ENCODE measurements at regions not wholly inside any gene's neighbourhood (a gene's known extent, or its start where the extent isn't known, plus 50 kb on each side); places are given as distances from the start of the nearest gene placed in this dataset.

DNA sequence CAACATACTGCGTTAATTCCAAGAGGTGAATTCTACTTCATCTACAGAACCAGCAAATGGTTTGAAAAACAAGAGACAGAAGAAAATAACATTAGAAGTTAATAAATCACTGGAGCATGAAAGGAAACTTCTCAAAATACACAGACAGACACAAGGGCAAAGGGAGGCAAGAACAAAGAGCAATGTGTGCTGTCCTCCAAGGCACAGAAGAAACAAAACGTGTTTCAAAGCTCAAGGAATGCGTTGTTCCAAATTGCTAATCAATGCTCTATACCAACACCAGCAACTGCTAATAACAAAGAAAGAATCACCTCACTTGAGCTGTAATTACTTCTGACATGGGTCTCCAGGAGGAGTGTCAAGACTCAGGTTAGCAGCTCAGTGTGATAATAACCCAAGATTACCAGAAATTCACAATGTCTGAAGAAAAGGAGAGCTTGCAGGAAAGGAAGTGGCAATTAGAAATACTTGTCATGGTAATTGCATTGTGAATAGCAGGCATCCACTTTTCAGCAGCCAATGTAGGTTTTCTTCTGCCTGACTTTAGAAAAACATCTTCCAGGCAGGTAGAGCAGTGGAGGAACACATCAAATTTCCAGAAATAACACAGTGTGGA lies 175.4 kb downstream of the SEC16B start:
- H2BK120ac ChIP-seq (ENCODE audit: low read depth, low read length): no peak overlapping the region
- in situ Hi-C loops (cut with MboI; ENCODE audit: low sequenced_read_pairs): no loop called here

More for the DNA sequence above, 175.4 kb downstream of the SEC16B start:
- ChIA-PET CTCF (no interaction called here), POLR2A (ENCODE audit: unreplicated experiment) (no interaction called here)
- Histone ChIP-seq H3K9ac (ENCODE audit: low read depth, low read length) (no peak overlapping the region), H4K91ac (ENCODE audit: insufficient read depth, low read depth, low read length) (no peak overlapping the region), H3K4ac (ENCODE audit: low read depth, low read length) (no peak overlapping the region), H4K20me1 (ENCODE audit: insufficient read depth, low read length) (no peaks in the 10 kb centered on the region), H2AK9ac (replicated peaks; ENCODE audit: low read depth, low read length, poor library complexity) (no peak overlapping the region), H3K9me3 (ENCODE audit: control insufficient read depth, insufficient read depth, low read length) (no peaks in the 10 kb centered on the region; the same call in 1 of the 2 replicates), H3K4me1 (ENCODE audit: control insufficient read depth, insufficient read depth, low read length) (no peaks in the 10 kb centered on the region), H3K18ac (ENCODE audit: low read depth, low read length) (no peak overlapping the region), H3K27me3 (ENCODE audit: control insufficient read depth, insufficient read depth, low read length) (peaks cover 11% of the 10 kb centered on the region), H2BK20ac (ENCODE audit: low read depth, low read length) (no peak overlapping the region), H3K4me2 (ENCODE audit: low read depth, low read length) (no peak overlapping the region), H3K79me1 (ENCODE audit: low read depth in 1 of 2, low read length in 2 of 2) (no peaks in the 10 kb centered on the region), H3K27ac (ENCODE audit: insufficient read depth, low read length) (no peak overlapping the region), H4K8ac (ENCODE audit: low read depth in 2 of 2, low read length in 2 of 2) (no peak overlapping the region), H2BK15ac (ENCODE audit: low read depth, low read length) (no peak overlapping the region), H3K9me1 (ENCODE audit: insufficient read depth, low read length) (no peaks in the 10 kb centered on the region), H3K23ac (ENCODE audit: low read depth, low read length) (no peak overlapping the region), H2BK5ac (ENCODE audit: low read depth, low read length, poor library complexity, severe bottlenecking) (no peak overlapping the region), H2AFZ (replicated peaks; ENCODE audit: low read length, poor library complexity) (no peak overlapping the region), H3K14ac (replicated peaks; ENCODE audit: low read depth, low read length) (no peak overlapping the region), H2AK5ac (ENCODE audit: low read depth, low read length) (no peak overlapping the region), H4K5ac (ENCODE audit: low read depth, low read length) (no peak overlapping the region), H3K36me3 (ENCODE audit: control insufficient read depth, insufficient read depth, low read length) (no peaks in the 10 kb centered on the region), H3K4me3 (ENCODE audit: insufficient read depth, low read depth, low read length) (no peak overlapping the region), H3K56ac (ENCODE audit: extremely low read depth, insufficient read depth, low read length) (no peak overlapping the region)
- no CpG with 5 or more reads among the region's 3 CpGs for WGBS, 2 experiments (ENCODE audit: extremely low coverage in 2 of 2, insufficient read length in 1 of 2)
- intact Hi-C loops (cut with micrococcal nuclease): no loop called here
- DNase-seq: no peak
- no peak for ATAC-seq (ENCODE audit: low read depth)
- no TSS peak for BruUV-seq (replicated peaks)
- TF ChIP-seq RAD21 (IDR thresholded peaks at IDR 0.05; ENCODE audit: low read length) (no peak), NFE2L2 (IDR thresholded peaks at IDR 0.05; ENCODE audit: low read depth, low read length) (no peak), RCOR1 (IDR thresholded peaks at IDR 0.05; ENCODE audit: insufficient replicate concordance, low read length) (no peak), FOS (IDR thresholded peaks at IDR 0.05; ENCODE audit: low read depth, low read length) (no peak), POLR2A (IDR thresholded peaks at IDR 0.05; ENCODE audit: low read depth, low read length) (no peak), MAFK (IDR thresholded peaks at IDR 0.05; ENCODE audit: low read depth, low read length) (no peak), SMC3 (IDR thresholded peaks at IDR 0.05; ENCODE audit: low read depth, low read length) (no peak), MXI1 (IDR thresholded peaks at IDR 0.05; ENCODE audit: borderline replicate concordance, low read depth, low read length) (no peak), CHD1 (IDR thresholded peaks at IDR 0.05; ENCODE audit: low read depth, low read length) (no peak)
- TF ChIP-seq, protein P1, sequence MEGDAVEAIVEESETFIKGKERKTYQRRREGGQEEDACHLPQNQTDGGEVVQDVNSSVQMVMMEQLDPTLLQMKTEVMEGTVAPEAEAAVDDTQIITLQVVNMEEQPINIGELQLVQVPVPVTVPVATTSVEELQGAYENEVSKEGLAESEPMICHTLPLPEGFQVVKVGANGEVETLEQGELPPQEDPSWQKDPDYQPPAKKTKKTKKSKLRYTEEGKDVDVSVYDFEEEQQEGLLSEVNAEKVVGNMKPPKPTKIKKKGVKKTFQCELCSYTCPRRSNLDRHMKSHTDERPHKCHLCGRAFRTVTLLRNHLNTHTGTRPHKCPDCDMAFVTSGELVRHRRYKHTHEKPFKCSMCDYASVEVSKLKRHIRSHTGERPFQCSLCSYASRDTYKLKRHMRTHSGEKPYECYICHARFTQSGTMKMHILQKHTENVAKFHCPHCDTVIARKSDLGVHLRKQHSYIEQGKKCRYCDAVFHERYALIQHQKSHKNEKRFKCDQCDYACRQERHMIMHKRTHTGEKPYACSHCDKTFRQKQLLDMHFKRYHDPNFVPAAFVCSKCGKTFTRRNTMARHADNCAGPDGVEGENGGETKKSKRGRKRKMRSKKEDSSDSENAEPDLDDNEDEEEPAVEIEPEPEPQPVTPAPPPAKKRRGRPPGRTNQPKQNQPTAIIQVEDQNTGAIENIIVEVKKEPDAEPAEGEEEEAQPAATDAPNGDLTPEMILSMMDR (conservative IDR thresholded peaks at IDR 0.05; ENCODE audit: low read depth, low read length): no peak
- dilution Hi-C loops (cut with HindIII; ENCODE audit: low sequenced_read_pairs, unreplicated experiment): no loop called here
